T-helper 2 cell treated with Interferon-gamma antibody and Interleukin-4, amounts not matched to agents 5 μg/mL and 100 μg/mL, for 36 hours (primary cell): ENCODE measurements at regions not wholly inside any gene's neighbourhood (a gene's known extent, or its start where the extent isn't known, plus 50 kb on each side); places are given as distances from the start of the nearest gene placed in this dataset.

Source experiments
- DNase-seq: peaks from one replicate; pipeline ENCODE4 v3.0.0; 2021; ENCODE audit warnings: low spot score
- H3K27ac Mint-ChIP-seq: one replicate; pipeline ENCODE4 v1.8.0; 2021; ENCODE audit warnings: mild to moderate bottlenecking, mixed read lengths
- H3K27me3 Mint-ChIP-seq: one replicate; pipeline ENCODE4 v1.8.0; 2021; ENCODE audit warnings: low read depth, mixed read lengths
- H3K36me3 Mint-ChIP-seq: one replicate; pipeline ENCODE4 v1.8.0; 2021; ENCODE audit warnings: low read depth, mixed read lengths
- H3K4me1 Mint-ChIP-seq: one replicate; pipeline ENCODE4 v1.8.0; 2021; ENCODE audit warnings: low read depth, mixed read lengths
- H3K4me3 Mint-ChIP-seq: one replicate; pipeline ENCODE4 v1.8.0; 2022; ENCODE audit warnings: mild to moderate bottlenecking, moderate library complexity, mixed read lengths
- H3K9me3 Mint-ChIP-seq: one replicate; pipeline ENCODE4 v1.8.0; 2021; ENCODE audit warnings: mixed read lengths

DNA sequence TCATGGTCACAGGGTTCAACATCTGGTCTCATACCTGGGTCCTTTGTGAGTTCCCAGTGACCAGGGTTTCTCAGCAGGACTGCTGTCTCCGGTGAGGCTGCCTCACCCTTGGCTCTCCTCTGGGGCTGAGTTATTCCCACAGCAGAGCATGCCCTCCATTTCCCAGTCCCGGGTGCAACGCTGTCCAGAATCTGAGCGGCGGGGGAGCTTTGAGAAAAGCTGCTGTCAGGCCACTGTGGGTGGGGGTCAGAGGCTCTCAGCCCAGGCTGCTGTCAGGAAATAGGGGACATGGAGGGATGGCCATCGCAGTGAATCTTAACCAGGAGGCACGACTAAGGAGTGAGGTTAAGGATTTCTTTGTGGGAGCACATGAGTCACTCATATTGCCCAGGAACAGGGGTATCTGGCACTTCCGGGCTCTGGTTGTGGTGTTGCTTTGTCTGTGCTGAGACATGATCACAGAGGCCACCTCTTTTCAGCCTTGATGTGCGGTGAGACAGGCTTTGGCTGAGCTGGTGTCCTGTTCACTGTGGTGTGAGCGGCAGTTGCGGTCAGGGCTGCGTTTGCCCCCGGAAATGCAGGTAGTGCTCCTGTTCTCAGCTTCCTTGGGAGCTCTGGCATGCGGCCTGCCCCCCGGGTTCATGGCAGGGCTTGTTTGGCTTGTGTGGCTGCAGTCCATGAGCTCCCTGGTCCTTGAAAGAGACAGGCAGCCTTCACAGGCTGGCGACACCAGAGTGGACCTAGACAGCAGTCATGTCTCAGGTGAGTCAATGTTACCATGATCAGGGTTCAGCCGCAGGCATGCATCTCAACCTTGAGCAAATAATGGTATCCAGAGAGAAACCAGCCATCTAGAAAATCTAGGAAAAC is 310.7 kb upstream of the MYT1L start:
- Mint-ChIP-seq H3K27me3 (peaks cover 3% of the 10 kb centered on the region), H3K27ac (no peak overlapping the region), H3K4me3 (no peak overlapping the region), H3K4me1 (peaks cover 9% of the 10 kb centered on the region), H3K9me3 (no peaks in the 10 kb centered on the region), H3K36me3 (no peaks in the 10 kb centered on the region)
- DNase-seq: no peak

- no peak for DNase-seq
- Mint-ChIP-seq H3K9me3 (no peaks in the 10 kb centered on the region), H3K27me3 (peaks cover 3% of the 10 kb centered on the region), H3K27ac (no peak overlapping the region), H3K4me1 (no peaks in the 10 kb centered on the region), H3K4me3 (no peak overlapping the region), H3K36me3 (no peaks in the 10 kb centered on the region)
Observed at GRCh38 chr2:2640818-2641217, 309.7 kb upstream of the MYT1L start.

DNA sequence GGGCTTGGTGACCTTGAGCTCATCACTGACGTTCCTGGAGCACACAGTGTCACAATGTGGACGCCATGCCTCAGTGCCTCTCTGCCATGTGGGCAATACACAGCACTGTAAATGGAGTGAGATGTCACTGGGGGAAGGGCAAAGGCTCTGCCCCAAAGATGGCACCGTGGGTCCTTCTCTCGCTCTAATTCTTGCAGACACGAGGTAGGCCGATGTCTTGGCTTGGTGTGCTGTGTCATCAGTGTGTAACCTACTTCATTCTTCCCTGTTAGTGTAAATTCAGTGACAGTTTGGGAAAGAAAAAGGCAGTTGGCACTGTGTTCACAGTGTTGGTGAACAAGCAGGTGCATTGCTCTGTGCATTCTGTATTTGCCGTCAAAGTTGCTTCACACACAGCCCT is 309.3 kb upstream of the MYT1L start:
- Mint-ChIP-seq H3K4me3 (no peak overlapping the region), H3K36me3 (no peaks in the 10 kb centered on the region), H3K9me3 (no peaks in the 10 kb centered on the region), H3K4me1 (no peaks in the 10 kb centered on the region), H3K27ac (no peak overlapping the region), H3K27me3 (peaks cover 3% of the 10 kb centered on the region)
- DNase-seq: no peak

DNA sequence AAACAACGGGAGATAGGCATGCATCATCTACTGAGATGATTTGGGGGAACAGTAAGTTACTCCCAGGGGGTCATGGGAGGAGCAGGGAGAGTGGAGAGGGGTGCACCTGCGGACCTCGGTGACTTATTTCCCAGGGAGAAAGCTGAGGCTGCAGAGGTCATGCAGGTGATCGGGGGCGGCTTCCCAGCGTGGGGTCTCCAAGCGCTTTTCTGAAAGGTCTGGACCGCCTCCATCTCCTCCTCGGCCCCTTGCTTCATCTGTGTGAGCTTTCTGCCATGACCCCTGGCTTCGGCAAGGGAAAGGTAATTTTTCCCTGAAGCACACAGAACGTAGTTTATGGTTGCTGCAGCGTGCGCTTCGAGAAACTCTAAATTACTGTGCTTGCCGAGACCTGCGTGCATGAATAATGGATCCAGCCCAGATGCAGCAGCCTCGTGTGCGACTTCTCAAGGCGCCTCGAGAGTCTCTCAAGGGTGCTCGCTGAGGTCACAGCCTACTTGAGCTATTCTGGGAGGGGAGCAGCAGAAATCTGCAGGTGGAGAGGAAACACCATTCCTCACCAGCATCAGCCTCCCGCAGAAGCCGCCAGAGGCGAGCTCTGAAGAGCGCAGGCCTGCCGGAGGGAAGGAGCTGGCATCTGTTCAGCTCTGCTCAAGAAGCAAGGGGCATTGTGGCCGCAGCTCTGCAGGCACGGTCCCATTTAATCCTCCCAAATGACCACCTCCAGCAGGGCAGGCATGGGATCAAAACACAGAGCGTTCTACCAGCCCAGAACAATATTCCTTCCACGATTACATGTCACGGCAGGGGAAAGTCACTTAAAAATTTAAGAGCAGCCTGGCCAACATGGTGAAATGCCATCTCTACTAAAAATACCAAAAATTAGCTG is 308.4 kb upstream of the MYT1L start:
- Mint-ChIP-seq H3K36me3 (no peaks in the 10 kb centered on the region), H3K4me3 (no peak overlapping the region), H3K27ac (no peak overlapping the region), H3K4me1 (no peaks in the 10 kb centered on the region), H3K9me3 (no peaks in the 10 kb centered on the region), H3K27me3 (peaks cover 3% of the 10 kb centered on the region)
- no peak for DNase-seq

DNA sequence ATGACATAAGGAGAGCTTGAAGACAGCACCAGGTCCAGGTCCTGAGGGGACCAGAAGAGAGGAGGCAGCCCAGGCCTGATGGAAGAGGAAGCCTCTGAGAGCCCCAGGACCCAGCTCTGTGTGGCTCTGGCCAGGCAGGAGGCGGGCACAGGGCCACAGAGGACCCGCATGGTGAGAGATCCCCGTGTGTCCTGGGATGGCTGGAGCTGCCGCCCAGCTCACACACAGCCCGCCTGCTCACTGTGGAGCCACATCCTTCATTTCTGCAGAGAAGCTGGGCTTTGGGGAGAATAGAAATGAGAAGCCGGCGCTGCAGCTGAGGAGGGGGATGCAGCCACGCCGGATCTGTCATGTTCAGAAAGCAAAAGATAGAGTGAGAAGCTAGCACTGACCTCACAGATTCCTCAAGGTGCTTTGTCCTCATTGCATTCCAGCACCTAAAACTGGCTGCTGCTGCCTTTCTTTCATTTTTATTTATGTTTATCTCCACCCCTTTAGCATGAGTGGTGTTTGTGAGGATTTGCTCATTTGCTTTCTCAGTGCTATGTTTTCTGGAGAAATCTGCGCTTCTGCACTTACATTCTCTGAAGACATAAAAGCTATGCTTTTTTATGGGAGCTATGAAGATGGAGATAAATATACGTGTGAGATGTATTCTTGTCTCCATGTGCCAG is 307.6 kb upstream of the MYT1L start:
- H3K4me3 Mint-ChIP-seq: no peak overlapping the region
- no peaks in the 10 kb centered on the region for H3K36me3 Mint-ChIP-seq

DNA sequence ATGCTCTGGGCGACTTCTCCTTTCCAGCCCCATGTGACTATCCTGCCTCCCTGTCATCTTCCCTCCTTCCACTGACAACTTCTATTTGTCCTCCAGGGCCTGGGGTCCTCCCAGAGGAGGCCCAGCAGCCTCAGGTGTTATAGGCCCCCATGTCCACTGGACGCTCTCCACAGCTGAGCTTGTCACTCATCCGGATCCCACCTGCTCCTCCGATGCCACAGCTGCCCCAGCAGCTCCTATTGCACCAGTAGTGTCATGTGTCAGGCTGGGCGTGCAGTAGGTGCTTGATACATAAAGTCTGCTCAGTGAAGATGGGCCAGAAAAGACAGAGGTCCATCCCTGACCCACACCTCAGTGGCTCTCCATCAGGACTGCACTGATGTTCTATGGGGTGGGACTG is 305.7 kb upstream of the MYT1L start:
- Mint-ChIP-seq H3K36me3 (no peaks in the 10 kb centered on the region), H3K4me1 (no peaks in the 10 kb centered on the region), H3K9me3 (no peaks in the 10 kb centered on the region), H3K27ac (no peak overlapping the region), H3K4me3 (no peak overlapping the region), H3K27me3 (no peaks in the 10 kb centered on the region)
- no peak for DNase-seq

More for the DNA sequence above, 307.6 kb upstream of the MYT1L start:
- Mint-ChIP-seq H3K9me3 (no peaks in the 10 kb centered on the region), H3K27ac (no peak overlapping the region), H3K4me1 (no peaks in the 10 kb centered on the region), H3K27me3 (no peaks in the 10 kb centered on the region)
- no peak for DNase-seq

- no peak overlapping the region for H3K27ac Mint-ChIP-seq
- DNase-seq: no peak
- no peaks in the 10 kb centered on the region for H3K4me1 Mint-ChIP-seq
- no peaks in the 10 kb centered on the region for H3K36me3 Mint-ChIP-seq
- no peaks in the 10 kb centered on the region for H3K9me3 Mint-ChIP-seq
- no peak overlapping the region for H3K4me3 Mint-ChIP-seq
- H3K27me3 Mint-ChIP-seq: no peaks in the 10 kb centered on the region
Observed at GRCh38 chr2:2635025-2635528, 304.0 kb upstream of the MYT1L start.

DNA sequence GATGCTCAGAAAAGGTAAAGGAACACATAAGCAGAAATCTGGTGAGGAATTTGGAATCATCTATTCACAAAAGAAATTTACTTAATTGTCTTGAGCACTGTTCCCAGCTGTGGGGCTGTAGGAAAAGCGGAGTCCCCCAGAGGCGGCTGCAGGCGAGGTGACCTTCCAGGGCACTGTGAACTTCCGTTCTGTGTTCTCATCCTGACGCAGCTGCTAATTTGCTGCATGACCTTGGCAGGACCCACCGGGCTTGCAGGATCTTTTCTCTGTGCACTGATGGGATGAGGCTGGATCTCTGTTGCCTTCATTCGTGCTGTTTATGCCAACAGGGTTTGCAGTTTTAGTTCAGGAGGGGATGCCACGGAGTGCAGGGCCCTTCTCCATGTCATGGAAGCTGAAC is 301.9 kb upstream of the MYT1L start:
- H3K27me3 Mint-ChIP-seq: no peaks in the 10 kb centered on the region
- H3K36me3 Mint-ChIP-seq: no peaks in the 10 kb centered on the region
- H3K4me3 Mint-ChIP-seq: no peak overlapping the region
- H3K4me1 Mint-ChIP-seq: no peaks in the 10 kb centered on the region
- no peak for DNase-seq
- no peak overlapping the region for H3K27ac Mint-ChIP-seq
- no peaks in the 10 kb centered on the region for H3K9me3 Mint-ChIP-seq

GRCh38 chr2:2623939-2624338 is 292.9 kb upstream of the MYT1L start:
- H3K4me3 Mint-ChIP-seq: no peak overlapping the region
- DNase-seq: no peak
- no peaks in the 10 kb centered on the region for H3K4me1 Mint-ChIP-seq
- H3K9me3 Mint-ChIP-seq: no peaks in the 10 kb centered on the region
- no peak overlapping the region for H3K27ac Mint-ChIP-seq
- H3K27me3 Mint-ChIP-seq: peaks cover 5% of the 10 kb centered on the region
- no peaks in the 10 kb centered on the region for H3K36me3 Mint-ChIP-seq

- Mint-ChIP-seq H3K4me1 (no peaks in the 10 kb centered on the region), H3K27ac (no peak overlapping the region), H3K4me3 (no peak overlapping the region), H3K36me3 (no peaks in the 10 kb centered on the region), H3K9me3 (no peaks in the 10 kb centered on the region), H3K27me3 (peaks cover 9% of the 10 kb centered on the region)
- no peak for DNase-seq
Observed at GRCh38 chr2:2621855-2622254, 290.8 kb upstream of the MYT1L start.

GRCh38 chr2:2620604-2621003 is 289.5 kb upstream of the MYT1L start:
- Mint-ChIP-seq H3K9me3 (no peaks in the 10 kb centered on the region), H3K4me3 (no peak overlapping the region), H3K27me3 (peaks cover 17% of the 10 kb centered on the region), H3K4me1 (no peaks in the 10 kb centered on the region), H3K36me3 (no peaks in the 10 kb centered on the region), H3K27ac (no peak overlapping the region)
- no peak for DNase-seq

DNA sequence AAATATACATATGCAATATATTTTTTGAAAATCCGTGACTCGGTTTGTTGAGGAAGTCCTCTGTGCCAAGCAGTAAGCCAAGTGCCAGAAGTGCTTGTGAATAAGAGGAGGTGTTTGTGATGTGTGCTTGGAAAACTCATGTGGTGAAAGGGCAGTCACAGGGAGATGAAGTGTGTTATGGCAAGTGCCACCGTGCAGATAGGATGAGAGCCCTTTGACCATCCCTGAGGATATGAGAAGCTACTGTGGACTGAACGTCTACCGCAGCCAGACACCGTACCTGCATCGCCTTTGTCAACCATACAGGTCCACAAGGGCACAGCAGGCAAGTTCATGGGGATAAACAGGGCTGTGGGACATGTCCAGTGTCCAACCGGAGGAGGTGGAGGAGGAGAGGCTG is 288.9 kb upstream of the MYT1L start:
- Mint-ChIP-seq H3K27me3 (peaks cover 17% of the 10 kb centered on the region), H3K9me3 (no peaks in the 10 kb centered on the region), H3K4me1 (no peaks in the 10 kb centered on the region), H3K4me3 (no peak overlapping the region), H3K36me3 (no peaks in the 10 kb centered on the region), H3K27ac (no peak overlapping the region)
- no peak for DNase-seq

DNA sequence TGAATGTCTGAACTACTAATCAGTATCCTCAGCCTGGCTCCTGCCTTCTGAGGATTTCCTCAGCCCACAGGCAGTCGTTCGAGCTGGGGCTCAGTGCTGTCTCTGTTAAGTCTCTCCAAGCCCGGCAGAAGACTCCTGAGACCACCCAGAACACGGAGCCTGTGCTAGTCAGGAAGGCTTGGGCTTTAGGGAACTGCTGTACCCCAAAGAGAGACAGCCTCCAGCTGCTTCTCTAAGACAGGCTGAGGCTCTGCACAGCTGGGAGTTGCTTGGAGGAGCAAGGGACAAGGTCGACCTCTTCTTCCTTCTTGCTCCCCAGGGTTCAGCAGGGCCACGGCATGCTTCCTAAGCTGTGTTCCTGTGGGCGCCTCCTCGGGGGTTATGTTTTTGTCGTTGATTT is 283.4 kb upstream of the MYT1L start:
- Mint-ChIP-seq H3K36me3 (peaks cover 3% of the 10 kb centered on the region), H3K27ac (no peak overlapping the region), H3K4me3 (no peak overlapping the region), H3K9me3 (peaks cover 9% of the 10 kb centered on the region), H3K27me3 (peaks cover 15% of the 10 kb centered on the region), H3K4me1 (peaks cover 3% of the 10 kb centered on the region)
- no peak for DNase-seq
